Endothelial cell of hepatic sinusoid (primary cell): ENCODE measurements at regions not wholly inside any gene's neighbourhood (a gene's known extent, or its start where the extent isn't known, plus 50 kb on each side); places are given as distances from the start of the nearest gene placed in this dataset.
"Not testable (repeated sequence)": the region's sequence is repeated elsewhere in the genome, so short reads cannot be mapped to it uniquely, and the experiment has no call there.

Source experiments
- in situ Hi-C: cut with HindIII; loops from 2 replicates; pipeline ENCODE4 v1.10.0; 2017; ENCODE audit warnings: low sequenced_read_pairs

DNA sequence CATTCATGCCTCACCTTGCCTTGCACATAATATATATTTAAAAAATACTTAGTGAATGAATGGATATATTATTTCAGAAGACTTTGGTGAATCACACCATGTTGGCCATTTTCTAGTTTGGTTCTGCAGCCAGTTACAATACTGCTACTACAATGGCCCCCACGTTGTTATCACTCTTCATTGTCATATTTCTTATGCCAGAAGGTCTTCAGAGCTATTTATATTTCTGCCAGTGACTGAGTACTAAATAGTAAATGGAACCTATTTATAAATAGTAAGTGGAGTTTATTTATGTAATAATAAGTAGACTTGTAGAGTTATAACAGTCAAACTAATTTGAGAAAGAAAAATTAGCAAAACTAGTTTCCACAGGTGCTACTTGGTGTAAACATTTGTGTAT is 516.6 kb upstream of the SYT4 start:
- in situ Hi-C loops, result no loop called here

DNA sequence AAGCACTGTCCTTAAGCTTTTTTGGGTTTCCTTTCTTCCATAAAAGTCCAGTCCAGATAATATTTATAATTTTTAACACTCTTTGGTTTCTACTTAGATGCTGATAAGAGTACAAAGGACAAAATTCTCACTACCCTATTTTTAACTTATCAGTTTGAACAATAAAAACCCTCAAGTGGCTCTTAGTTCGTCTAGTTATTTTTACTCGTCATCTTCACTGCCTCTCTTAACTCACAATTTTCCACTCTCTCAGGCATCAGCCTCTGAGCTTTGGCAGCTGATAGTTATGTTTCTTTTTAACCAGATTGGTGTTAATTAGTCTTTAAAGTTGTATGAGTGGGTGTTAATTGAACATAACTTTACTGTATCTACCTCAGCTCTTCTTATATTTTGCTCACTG is 517.1 kb upstream of the SYT4 start:
- in situ Hi-C loops, result no loop called here

DNA sequence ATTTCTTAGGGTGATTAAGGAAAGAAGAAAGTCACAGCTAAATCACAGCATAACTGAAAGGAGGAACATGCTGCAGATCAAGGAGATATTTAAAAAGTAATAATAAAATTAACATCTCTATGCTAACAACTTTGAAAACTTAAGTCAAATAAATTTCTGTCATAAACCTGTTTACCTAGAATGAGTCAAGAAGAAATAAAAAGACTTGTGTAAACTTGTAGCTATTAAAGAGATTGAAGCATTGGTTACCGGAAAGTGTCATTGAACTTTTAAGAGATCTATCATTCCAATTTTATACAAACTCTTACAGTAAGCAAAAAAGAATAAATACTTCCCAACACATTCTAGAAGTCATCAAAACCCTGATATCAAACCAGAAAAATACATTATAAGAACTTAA is 520.1 kb upstream of the SYT4 start:
- in situ Hi-C loops, result no loop called here

DNA sequence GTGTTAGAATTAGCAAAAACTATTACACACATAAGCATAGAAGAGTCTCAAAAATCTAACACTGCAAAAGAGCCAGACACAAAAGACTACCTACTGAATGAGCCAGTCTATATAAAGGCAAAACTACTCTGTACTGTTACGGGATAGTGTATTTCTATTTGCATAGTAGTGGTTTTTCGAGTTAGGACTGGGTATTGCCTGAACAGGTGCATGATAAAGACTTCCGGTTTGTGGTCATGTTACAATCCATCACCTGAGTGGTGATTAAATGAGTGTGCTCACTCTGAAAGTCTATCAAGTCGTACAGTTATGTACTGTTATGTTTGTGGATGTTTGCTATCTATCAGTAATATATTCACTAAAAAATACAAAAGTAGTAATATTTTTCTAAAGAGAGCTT is 523.3 kb upstream of the SYT4 start:
- in situ Hi-C loops, result no loop called here

DNA sequence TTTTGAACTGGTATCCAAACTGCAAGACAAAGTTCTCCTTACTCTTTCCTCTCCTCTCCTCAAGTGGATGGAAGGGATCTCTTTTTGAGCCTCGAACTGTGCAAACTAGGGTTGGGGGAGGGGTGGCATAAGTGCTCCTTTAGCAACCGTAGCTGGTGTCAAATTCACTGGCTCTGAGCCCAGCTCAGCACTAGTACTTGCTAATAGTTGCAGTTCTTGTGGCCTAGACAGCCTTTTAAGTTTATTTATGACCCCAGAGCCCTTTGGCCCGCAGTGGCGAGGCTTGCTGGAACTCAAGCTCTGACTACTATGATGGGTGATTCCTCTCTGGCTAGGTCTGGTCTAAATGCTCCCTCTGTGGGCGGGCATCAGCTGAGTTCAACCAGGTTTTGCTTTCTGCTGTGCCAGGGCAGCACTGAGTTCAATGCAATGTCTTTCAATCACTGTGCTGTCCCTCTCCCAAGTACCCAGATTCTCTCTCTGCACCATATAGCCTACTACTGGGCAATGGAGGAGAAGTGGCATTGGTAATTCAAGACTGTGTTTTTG is 528.4 kb upstream of the SYT4 start:
- in situ Hi-C loops, result no loop called here

DNA sequence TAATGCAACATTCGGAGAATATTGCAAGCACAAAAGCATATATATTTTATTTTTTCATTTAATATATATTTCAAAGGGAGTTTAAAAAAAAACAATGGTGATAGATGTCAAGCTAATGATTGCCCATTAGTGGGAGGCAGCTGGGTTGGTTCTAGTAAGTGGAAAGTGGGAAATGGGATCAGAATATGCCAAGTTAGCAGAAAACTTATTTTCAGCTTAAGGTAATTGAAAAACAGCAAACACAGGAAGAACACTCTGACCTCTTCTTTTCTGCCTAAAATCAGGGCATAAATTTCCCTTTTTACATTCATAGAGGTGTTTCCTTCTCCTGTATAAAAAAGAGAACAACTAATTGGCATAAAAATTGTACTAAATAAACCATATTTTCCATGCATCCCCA is 535.3 kb upstream of the SYT4 start:
- in situ Hi-C loops, result no loop called here

DNA sequence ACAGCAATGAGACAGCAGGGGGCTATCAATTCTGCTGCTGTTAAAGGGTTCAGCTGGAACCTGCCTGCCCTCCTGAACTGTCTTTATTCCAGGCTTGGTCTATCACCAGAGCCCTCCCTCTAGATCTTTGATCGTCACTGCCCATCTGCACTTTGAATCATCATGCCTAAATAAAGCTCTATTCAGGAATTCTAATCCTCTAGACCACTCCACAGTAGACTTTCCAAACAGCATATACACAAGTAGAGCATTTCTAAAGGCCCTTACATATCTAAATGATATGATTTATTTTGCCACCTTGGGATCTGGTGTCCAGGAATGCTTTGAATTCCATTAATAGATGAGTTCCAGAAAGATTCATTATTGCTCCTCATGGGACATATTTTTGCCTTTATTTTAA is 542.1 kb upstream of the SYT4 start:
- in situ Hi-C loops, result loop anchor here (5.0 kb wide), 1 partner anchor 38 kb away; no protein-coding TSS in a partner anchor

DNA sequence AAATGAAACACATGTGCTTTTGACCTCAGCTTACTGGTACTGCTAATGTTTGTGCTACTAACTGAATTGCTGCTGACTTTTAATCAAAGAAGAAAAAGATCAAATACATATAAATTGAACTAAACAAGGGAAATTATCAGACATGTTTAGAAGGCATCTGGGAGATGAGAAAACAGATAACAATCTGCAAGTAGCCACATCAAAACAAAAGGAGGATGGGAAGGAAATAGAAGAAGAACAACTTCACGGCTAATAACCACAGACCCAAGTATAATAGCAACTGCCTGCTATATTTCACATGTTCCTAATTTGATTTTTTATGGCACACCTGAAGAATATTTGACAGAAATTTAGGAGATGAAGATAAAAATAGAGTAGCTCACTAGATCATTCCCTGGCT is 542.6 kb upstream of the SYT4 start:
- in situ Hi-C loops, result loop anchor here (5.0 kb wide), 1 partner anchor 37 kb away; no protein-coding TSS in a partner anchor

DNA sequence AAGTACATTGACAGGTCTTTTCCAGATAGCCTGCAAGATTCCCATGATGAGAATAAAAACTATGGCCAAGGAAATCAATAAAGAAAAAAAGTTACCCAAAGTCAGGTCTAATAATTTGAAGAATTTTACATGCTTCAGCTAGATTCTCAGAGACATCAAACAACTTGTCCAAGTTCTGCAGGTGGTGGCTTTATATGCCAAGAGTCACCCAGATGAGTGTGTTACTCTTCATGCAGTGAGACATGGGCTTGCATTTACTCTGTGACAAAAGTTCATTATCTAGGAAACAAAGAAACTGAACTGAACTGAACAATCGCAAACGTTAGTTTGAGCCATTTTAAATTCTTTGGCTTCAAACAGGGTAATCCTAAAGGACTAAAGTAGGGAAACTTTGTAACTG is 548.5 kb upstream of the SYT4 start:
- in situ Hi-C loops, result no loop called here

DNA sequence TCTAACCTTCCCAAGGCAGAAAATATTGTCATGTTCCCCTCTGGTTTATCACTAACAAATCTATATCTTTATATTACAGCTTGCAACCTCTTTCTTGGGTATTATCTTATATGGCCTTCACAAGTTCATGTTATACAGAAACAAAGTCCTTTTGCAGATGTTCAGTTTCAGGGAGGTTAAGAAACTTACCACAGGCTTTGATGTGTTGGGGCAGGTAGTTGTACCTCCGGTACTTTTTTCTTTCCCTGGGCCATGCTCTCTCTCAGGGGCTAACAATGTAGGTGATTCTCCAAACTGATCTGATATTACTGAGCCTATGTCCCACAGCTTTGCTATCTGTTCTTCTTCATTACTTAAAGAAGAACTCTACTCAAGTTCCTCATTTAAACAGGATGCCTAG is 548.9 kb upstream of the SYT4 start:
- in situ Hi-C loops, result no loop called here

DNA sequence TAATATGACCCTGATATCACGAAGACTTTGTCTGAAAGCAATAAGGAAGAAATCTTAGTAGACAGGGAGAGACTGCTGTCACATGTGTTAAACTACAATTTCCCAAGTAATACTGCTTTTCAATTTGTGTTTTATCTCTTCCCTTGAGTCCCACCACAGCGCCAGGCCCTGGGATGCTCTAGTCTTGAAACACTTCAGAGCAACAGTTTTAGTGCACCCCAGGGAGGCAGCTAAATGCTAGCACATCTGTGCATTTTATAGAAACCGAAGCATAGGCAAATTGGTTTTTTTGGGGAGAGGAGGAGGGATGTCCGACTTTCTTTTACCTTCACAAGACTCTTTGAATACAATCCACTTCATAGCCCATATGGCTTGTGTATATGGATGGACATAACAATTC is 550.0 kb upstream of the SYT4 start:
- in situ Hi-C loops, result no loop called here

DNA sequence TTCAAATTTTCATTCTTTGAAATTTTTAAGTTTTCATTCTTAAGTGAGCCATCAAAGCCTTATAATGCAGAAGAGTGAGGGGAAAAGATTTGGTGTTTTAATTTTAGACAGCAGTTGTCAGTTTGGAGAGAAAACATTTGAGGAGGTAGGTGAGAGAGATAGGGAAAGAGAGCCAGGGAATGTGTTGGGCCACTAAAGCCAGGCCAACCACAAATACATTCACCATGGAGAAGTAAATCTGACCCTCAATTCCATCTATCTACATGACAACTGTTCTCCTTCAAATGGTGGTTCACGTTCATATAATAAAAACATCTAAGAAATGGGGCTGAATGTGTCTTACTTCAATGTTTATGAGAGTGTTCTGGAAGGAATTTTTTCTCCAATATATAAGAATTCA is 553.0 kb upstream of the SYT4 start:
- in situ Hi-C loops, result no loop called here

DNA sequence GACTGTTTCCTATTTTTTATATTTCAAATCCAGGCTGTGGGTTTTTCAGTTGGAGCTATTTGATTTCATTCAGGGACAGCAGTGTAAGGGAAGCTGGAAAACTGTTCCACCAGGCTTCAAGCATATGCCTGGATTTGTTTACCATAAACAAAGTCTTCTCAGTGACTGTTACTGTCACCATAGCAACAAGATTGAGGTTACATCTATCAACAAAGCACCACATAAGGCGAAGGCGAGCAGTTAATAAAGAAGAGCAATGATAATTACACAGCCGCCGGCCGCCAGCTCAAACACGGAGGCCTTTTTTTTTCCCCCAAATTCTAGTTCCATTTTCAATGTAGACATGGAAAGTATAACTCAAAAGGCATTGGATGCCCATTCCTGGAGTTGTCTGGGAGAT is 553.7 kb upstream of the SYT4 start:
- in situ Hi-C loops, result no loop called here

DNA sequence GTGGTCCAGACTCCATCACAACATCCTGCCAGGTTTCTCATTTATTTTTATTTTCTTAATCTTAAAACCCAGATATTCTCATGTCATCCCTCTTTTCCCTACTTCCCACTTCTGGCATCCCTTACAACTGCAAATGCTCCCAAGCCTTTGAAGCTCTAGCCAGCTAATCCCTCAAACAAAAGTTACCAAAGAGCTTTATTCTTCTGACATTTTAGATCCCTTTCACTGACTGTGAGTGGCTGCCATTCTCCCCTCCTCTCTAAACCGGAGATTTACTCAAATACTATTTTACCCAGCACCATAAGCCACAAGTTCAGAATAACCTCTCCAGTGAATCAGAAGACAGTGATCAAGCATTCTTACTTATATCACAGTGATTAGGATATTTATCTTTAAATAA is 569.0 kb upstream of the SYT4 start:
- in situ Hi-C loops, result no loop called here

DNA sequence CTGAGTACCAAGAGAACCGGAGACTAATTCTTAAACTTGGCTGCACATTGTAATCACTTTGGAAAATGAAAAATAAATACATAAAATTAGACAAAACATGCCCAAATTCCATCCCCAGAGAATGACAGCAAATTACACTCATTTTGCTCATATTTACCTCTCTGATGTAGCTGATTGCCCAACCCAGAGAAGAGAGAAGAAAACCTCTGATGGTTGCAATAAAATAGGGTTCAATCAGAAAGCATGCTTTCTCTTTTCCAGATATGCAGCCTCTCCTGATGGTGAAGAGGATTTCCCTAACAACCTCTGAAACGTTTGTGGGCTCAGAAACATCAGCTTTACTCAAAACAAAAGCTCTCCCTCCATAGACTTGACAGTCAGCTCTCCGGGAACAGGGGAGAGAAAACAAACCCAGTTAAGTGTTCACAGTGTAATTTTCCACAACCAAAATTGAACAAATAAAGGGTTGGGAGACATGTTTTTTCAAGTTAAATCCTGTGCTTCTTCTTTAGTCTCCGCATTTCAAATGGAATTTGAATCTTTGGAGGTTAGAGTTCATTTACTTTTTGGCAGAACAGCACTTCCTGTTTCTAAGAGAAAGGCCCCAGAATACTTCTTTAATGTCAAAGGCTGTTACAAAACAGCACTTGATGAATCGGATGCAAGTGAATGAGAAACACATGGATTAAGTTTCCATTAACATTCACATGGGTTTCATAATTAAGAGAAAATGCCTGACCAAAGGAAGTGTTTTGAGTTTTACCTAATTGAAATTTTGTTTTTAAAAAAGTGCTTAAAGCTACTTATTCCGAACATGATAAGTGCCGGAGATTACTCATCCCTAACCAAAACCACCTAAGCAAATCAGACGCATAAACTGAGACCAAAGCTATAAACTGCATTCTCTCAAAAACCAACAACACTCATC is 570.1 kb upstream of the SYT4 start:
- in situ Hi-C loops, result no loop called here

DNA sequence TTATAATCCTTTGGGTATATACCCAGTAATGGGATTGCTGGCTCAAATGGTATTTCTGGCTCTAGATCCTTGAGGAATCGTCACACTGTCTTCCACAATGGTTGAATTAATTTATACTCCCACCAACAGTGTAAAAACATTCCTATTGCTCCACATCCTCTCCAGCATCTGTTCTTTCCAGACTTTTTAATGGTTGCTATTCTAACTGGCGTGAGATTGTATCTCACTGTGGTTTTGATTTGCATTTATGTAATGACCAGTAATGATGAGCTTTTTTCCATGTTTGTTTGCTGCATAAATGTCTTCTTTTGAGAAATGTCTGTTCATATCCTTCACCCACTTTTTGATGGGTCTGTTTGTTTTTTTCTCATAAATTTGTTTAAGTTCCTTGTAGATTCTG is 572.5 kb upstream of the SYT4 start:
- in situ Hi-C loops, result not testable (repeated sequence)

DNA sequence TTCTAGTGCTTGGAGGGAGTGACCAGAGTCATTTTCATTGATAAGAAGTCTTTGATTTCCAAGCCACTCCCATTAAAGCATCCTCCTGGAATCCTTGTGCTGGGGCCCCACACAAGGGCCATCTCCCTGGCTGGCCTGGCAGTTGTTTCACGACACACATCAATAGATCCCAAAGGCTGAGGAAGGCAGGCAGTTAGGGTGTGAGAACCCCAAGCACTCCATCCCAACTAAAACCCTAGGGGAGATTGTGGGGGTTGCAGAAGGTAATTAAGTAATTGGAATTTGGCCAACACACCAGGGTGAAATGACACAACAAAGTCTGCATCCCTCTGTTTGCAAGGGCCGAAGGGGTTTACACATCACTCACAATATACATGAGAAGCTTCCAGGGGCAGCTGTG is 578.1 kb upstream of the SYT4 start:
- in situ Hi-C loops, result loop anchor here (5.0 kb wide), 2 partner anchors 38 to 52 kb away; no protein-coding TSS in a partner anchor

DNA sequence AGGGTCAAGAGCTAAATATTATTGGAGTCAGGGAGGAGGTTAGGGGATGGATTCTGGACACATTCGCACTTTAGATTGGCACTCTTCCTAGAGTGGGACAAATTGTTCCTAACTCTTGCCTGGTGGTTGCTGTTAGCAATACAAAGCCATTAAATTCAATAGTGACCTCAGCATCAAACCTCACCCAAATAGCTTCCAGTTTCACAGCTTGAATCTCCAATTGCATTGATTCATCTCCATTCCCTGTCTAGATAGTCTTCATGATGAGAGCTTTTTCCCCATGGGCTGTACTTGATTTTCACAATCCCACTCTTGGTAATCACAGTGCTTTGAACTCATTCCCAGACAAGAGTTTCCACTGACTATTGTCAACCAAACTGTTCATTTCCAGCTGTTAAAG is 585.9 kb upstream of the SYT4 start:
- in situ Hi-C loops, result no loop called here

DNA sequence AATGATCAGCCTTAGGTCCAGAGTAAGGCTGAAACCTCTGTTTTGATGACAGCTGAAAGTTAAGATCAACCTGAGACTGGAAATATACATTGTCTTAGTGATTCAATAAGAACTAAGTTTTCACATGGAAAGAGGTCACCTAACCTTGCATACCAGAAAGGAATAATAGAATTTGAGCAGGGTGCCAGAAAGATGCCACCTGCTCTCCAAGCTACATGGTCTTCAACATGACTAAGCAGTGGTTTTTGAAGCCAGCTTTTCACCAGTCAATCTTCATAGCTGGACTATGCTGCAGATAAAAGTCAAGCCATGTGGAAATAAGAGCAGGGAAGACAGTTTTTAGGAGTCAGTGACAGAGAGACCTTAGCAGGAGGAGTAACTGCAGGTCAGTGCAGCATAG is 589.4 kb upstream of the SYT4 start:
- in situ Hi-C loops, result no loop called here

DNA sequence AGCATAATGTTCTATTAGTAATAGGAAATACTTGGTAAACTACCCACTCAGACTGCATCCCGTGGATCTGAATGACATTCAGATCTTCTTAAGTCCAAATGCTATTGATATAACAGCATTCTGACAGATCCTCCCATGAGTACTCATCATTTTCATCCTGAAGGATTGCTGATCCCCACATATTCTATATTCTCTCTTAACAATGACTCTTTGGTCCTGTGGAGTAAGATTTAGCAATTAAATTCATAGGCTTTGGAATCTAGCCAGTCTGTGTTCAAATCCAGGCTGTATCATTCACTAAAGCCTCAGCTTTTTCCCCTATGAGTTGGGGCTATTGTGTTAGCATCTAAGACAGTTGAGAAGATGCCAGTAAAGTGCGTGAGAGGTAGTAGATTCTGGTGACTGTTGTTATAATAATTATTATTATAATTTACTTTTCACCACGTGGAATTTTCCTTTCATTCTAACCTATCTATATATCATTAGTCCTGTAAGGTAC is 591.3 kb upstream of the SYT4 start:
- in situ Hi-C loops, result no loop called here

DNA sequence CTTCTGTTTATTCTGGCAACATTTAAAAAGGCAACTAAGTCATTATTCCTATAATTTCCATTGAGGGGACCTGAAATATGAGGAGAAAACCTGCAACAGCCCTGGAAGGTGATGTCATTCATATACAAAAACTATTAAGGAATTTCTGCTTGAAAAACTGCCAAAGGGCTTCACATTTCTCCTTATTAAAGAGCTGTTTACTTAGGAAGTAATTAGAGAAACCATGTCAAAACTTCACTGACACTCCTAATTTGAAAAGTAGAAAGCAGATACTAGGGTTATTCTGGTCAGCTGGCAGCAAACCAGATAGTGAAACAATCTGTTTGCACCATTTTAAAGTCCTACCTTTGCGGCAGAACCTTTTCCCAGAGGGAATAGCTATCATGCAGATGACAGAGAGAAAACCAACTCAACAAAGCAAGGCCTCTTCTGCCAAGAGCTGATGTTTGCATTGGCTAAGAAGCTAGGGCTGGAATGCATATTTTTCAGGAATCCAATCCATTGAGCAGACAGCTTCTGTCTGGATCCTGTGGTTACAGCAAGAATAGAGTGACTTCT is 592.2 kb upstream of the SYT4 start:
- in situ Hi-C loops, result no loop called here

DNA sequence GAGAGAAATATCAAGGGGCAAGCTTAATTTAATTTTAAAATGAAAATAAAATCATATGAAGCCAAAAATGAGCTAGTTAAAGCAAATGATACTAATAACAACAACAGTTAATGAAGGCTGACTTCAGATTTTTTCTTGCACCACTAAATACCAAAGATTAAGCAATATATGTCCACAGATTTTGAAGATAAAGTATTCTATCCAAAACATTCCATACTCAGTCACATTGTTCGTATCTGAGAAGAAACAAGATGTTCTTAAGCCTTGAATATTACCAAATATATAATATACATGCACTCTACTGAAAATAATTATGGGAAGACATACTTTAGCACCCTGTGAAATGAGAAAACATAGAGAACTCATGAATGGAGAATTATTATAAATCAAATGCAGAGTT is 593.3 kb upstream of the SYT4 start:
- in situ Hi-C loops, result no loop called here
